Neural progenitor cell (in vitro differentiated cells): ENCODE measurements at regions not wholly inside any gene's neighbourhood (a gene's known extent, or its start where the extent isn't known, plus 50 kb on each side); places are given as distances from the start of the nearest gene placed in this dataset.

Experiments used
- DNase-seq: peaks from one replicate; pipeline ENCODE4 v3.0.0-alpha.2; 2016; ENCODE audit warnings: low spot score
- H2AFZ ChIP-seq: fragments of 200-600 bp; sonication (generic); replicated peaks from 2 replicates; pipeline ENCODE4 v1.6.1; 2016; ENCODE audit warnings: antibody characterized with exemption
- H3F3A ChIP-seq: fragments of 200-600 bp; sonication (generic); 2 replicates; pipeline ENCODE4 v1.6.1; 2016; ENCODE audit warnings: antibody characterized with exemption, low read depth
- H3K27ac ChIP-seq: fragments of 200-600 bp; sonication (generic); 2 replicates; pipeline ENCODE4 v1.5.1; 2016; ENCODE audit warnings: mild to moderate bottlenecking
- H3K27me3 ChIP-seq: fragments of 200-600 bp; sonication (generic); 2 replicates; pipeline ENCODE4 v1.6.1; 2016; ENCODE audit warnings: mild to moderate bottlenecking, moderate library complexity
- H3K36me3 ChIP-seq: fragments of 200-600 bp; sonication (generic); 2 replicates; pipeline ENCODE4 v1.5.1; 2016
- H3K4me1 ChIP-seq: fragments of 200-600 bp; sonication (generic); 2 replicates; pipeline ENCODE4 v1.6.1; 2016; ENCODE audit warnings: mixed run types
- H3K4me2 ChIP-seq: fragments of 200-600 bp; sonication (generic); 2 replicates; pipeline ENCODE4 v1.6.1; 2016
- H3K4me3 ChIP-seq: fragments of 200-600 bp; sonication (generic); 2 replicates; pipeline ENCODE4 v1.5.1; 2016
- H3K79me2 ChIP-seq: fragments of 200-600 bp; sonication (generic); 2 replicates; pipeline ENCODE4 v1.6.1; 2016; ENCODE audit warnings: low read depth
- H3K9ac ChIP-seq: fragments of 200-600 bp; sonication (generic); 2 replicates; pipeline ENCODE4 v1.6.1; 2016
- H3K9me3 ChIP-seq: fragments of 200-600 bp; sonication (generic); 2 replicates; pipeline ENCODE4 v1.5.1; 2016; ENCODE audit warnings: low read depth
- H4K20me1 ChIP-seq: fragments of 200-600 bp; sonication (generic); 2 replicates; pipeline ENCODE4 v1.6.1; 2016; ENCODE audit warnings: low read depth
- H3K27ac Mint-ChIP-seq: 3 replicates; pipeline ENCODE4 v1.8.0; 2021; ENCODE audit warnings: mixed read lengths
- H3K27me3 Mint-ChIP-seq: 2 replicates; pipeline ENCODE4 v1.8.0; 2022; ENCODE audit warnings: low read depth, mild to moderate bottlenecking, inconsistent platforms, moderate library complexity, mixed read lengths; ENCODE audit not compliant: insufficient read depth
- H3K36me3 Mint-ChIP-seq: 3 replicates; pipeline ENCODE4 v1.8.0; 2021; ENCODE audit warnings: mixed read lengths
- H3K4me1 Mint-ChIP-seq: 3 replicates; pipeline ENCODE4 v1.8.0; 2021; ENCODE audit warnings: mixed read lengths
- H3K4me3 Mint-ChIP-seq: 3 replicates; pipeline ENCODE4 v1.8.0; 2021; ENCODE audit warnings: mild to moderate bottlenecking, moderate library complexity, mixed read lengths
- H3K9me3 Mint-ChIP-seq: 3 replicates; pipeline ENCODE4 v1.8.0; 2020; ENCODE audit warnings: mixed read lengths
- CTCF ChIP-seq: fragments of 200-600 bp; sonication (generic); IDR thresholded peaks from 2 replicates; pipeline ENCODE4 v1.5.1; 2017; ENCODE audit warnings: antibody characterized with exemption, mild to moderate bottlenecking
- EZH2 ChIP-seq: fragments of 200-600 bp; sonication (generic); IDR thresholded peaks from 2 replicates; pipeline ENCODE4 v1.6.1; 2017; ENCODE audit warnings: antibody characterized with exemption, mild to moderate bottlenecking, moderate library complexity
- EZH2phosphoT487 ChIP-seq: fragments of 200-600 bp; sonication (generic); IDR thresholded peaks from 2 replicates; pipeline ENCODE4 v1.6.1; 2017; ENCODE audit warnings: antibody characterized with exemption

GRCh38 chr1:164263540-164263939, 295.4 kb upstream of the PBX1 start:
- no peaks in the 10 kb centered on the region for H3F3A ChIP-seq

GRCh38 chr1:164265232-164265631, 293.8 kb upstream of the PBX1 start:
- H3K27ac Mint-ChIP-seq, result no peak overlapping the region
- H3K36me3 Mint-ChIP-seq, result no peaks in the 10 kb centered on the region
- no peaks in the 10 kb centered on the region for H3K4me1 ChIP-seq
- H3K4me2 ChIP-seq, result no peak overlapping the region
- H3K4me1 Mint-ChIP-seq, result no peaks in the 10 kb centered on the region
- DNase-seq, result no peak
- no peak overlapping the region for H3K27ac ChIP-seq
- no peak overlapping the region for H3K9ac ChIP-seq
- H3F3A ChIP-seq, result no peaks in the 10 kb centered on the region
- H2AFZ ChIP-seq, result no peak overlapping the region
- H3K27me3 Mint-ChIP-seq, result no peaks in the 10 kb centered on the region
- no peaks in the 10 kb centered on the region for H4K20me1 ChIP-seq
- no peaks in the 10 kb centered on the region for H3K79me2 ChIP-seq
- no peak overlapping the region for H3K4me3 Mint-ChIP-seq
- no peaks in the 10 kb centered on the region for H3K27me3 ChIP-seq
- H3K9me3 ChIP-seq, result no peaks in the 10 kb centered on the region
- no peak for TF ChIP-seq EZH2
- no peaks in the 10 kb centered on the region for H3K9me3 Mint-ChIP-seq
- H3K4me3 ChIP-seq, result no peak overlapping the region
- no peaks in the 10 kb centered on the region for H3K36me3 ChIP-seq

More at GRCh38 chr1:164263540-164263939, 295.4 kb upstream of the PBX1 start:
- Histone ChIP-seq H3K4me2 (no peak overlapping the region), H3K27me3 (no peaks in the 10 kb centered on the region), H3K79me2 (no peaks in the 10 kb centered on the region), H2AFZ (peak overlapping the region; percentile 20), H3K36me3 (no peaks in the 10 kb centered on the region), H4K20me1 (no peaks in the 10 kb centered on the region), H3K27ac (no peak overlapping the region), H3K9ac (no peak overlapping the region), H3K9me3 (no peaks in the 10 kb centered on the region), H3K4me1 (no peaks in the 10 kb centered on the region), H3K4me3 (no peak overlapping the region)
- Mint-ChIP-seq H3K27me3 (no peaks in the 10 kb centered on the region), H3K36me3 (no peaks in the 10 kb centered on the region), H3K27ac (no peak overlapping the region), H3K9me3 (no peaks in the 10 kb centered on the region), H3K4me3 (no peak overlapping the region), H3K4me1 (no peaks in the 10 kb centered on the region)
- TF ChIP-seq EZH2phosphoT487 (no peak), EZH2 (no peak), CTCF (no peak)
- DNase-seq, result no peak

GRCh38 chr1:164272156-164272555, 286.8 kb upstream of the PBX1 start:
- Histone ChIP-seq H3K4me2 (no peak overlapping the region), H3F3A (no peaks in the 10 kb centered on the region), H3K4me3 (no peak overlapping the region), H4K20me1 (no peaks in the 10 kb centered on the region), H3K4me1 (no peaks in the 10 kb centered on the region), H3K9ac (no peak overlapping the region), H3K36me3 (no peaks in the 10 kb centered on the region), H3K79me2 (no peaks in the 10 kb centered on the region), H3K9me3 (no peaks in the 10 kb centered on the region), H3K27me3 (no peaks in the 10 kb centered on the region), H3K27ac (no peak overlapping the region), H2AFZ (no peak overlapping the region)
- TF ChIP-seq CTCF (no peak), EZH2 (no peak), EZH2phosphoT487 (no peak)
- Mint-ChIP-seq H3K9me3 (no peaks in the 10 kb centered on the region), H3K27me3 (no peaks in the 10 kb centered on the region), H3K4me3 (no peak overlapping the region), H3K27ac (no peak overlapping the region), H3K36me3 (no peaks in the 10 kb centered on the region), H3K4me1 (no peaks in the 10 kb centered on the region)
- DNase-seq, result peak; percentile 32

GRCh38 chr1:164296172-164296571, 262.8 kb upstream of the PBX1 start:
- peaks cover 5% of the 10 kb centered on the region for H3K4me1 Mint-ChIP-seq
- no peaks in the 10 kb centered on the region for H4K20me1 ChIP-seq
- no peaks in the 10 kb centered on the region for H3K27me3 Mint-ChIP-seq
- no peak overlapping the region for H3K4me3 ChIP-seq
- H3K4me3 Mint-ChIP-seq, result no peak overlapping the region
- no peaks in the 10 kb centered on the region for H3K9me3 ChIP-seq
- H3K4me1 ChIP-seq, result peaks cover 13% of the 10 kb centered on the region
- no peak overlapping the region for H3K27ac Mint-ChIP-seq
- H3K79me2 ChIP-seq, result no peaks in the 10 kb centered on the region
- DNase-seq, result peak; percentile 36
- no peak for TF ChIP-seq EZH2
- no peak for TF ChIP-seq CTCF
- TF ChIP-seq EZH2phosphoT487, result no peak
- H3K27ac ChIP-seq, result no peak overlapping the region
- H3K36me3 Mint-ChIP-seq, result no peaks in the 10 kb centered on the region
- peaks cover 9% of the 10 kb centered on the region for H3F3A ChIP-seq
- peaks cover 2% of the 10 kb centered on the region for H3K9me3 Mint-ChIP-seq
- H3K9ac ChIP-seq, result no peak overlapping the region
- no peaks in the 10 kb centered on the region for H3K27me3 ChIP-seq
- H3K36me3 ChIP-seq, result no peaks in the 10 kb centered on the region
- peak overlapping the region; percentile 65 for H3K4me2 ChIP-seq
- H2AFZ ChIP-seq, result peak overlapping the region; percentile 92
